B cell (primary cell): ENCODE measurements at regions not wholly inside any gene's neighbourhood (a gene's known extent, or its start where the extent isn't known, plus 50 kb on each side); places are given as distances from the start of the nearest gene placed in this dataset.

Source experiments
- ATAC-seq: fragments of 200-7000 bp; cut with Tn5 transposase; one replicate; pipeline ENCODE4 v1.10.0; 2021; ENCODE audit warnings: low read depth, mild to moderate bottlenecking, moderate number of reproducible peaks, moderate library complexity
- CTCF ChIA-PET: fragments of 350-600 bp; sonication (Branson Sonifier 250); formaldehyde crosslinking; loops from one replicate; lab custom pipeline; 2021; ENCODE audit warnings: antibody characterized with exemption, inconsistent platforms; lab: Charles Lee
- POLR2A ChIA-PET: fragments of 350-600 bp; sonication (Branson Sonifier 250); formaldehyde crosslinking; loops from one replicate; lab custom pipeline; 2021; ENCODE audit warnings: antibody characterized with exemption; lab: Charles Lee
- DNase-seq: peaks from one replicate; pipeline ENCODE4 v3.0.0; 2013
- H2AFZ ChIP-seq: 2 replicates; pipeline ENCODE4 v1.6.1; 2012; ENCODE audit warnings: mild to moderate bottlenecking, low read depth, low read length; ENCODE audit not compliant: insufficient read depth, poor library complexity, severe bottlenecking
- H3K27ac ChIP-seq, 2 donors: 1 replicate in 1 of 2; 2 replicates in 1 of 2; pipeline ENCODE4 v1.5.1; 2012 to 2013; ENCODE audit warnings: low read length in 2 of 2, mild to moderate bottlenecking in 2 of 2, moderate library complexity in 1 of 2
- H3K27me3 ChIP-seq, 4 experiments: fragments of 200-600 bp in 1 of 4; sonication (generic) in 1 of 4; replicated peaks in 1 of 4; 1 replicate in 2 of 4; 2 replicates in 2 of 4; pipeline versions ENCODE4 v1.6.1 to v1.7.0; 2013 to 2016; ENCODE audit warnings: low read length in 3 of 4, mild to moderate bottlenecking in 2 of 4, mixed read lengths in 1 of 4, moderate library complexity in 1 of 4; ENCODE audit not compliant: insufficient read depth in 4 of 4, control insufficient read depth in 3 of 4; ENCODE audit errors: control extremely low read depth in 1 of 4
- H3K36me3 ChIP-seq, 2 experiments: replicated peaks in 1 of 2; 1 replicate in 1 of 2; 2 replicates in 1 of 2; pipeline versions ENCODE4 v1.6.1 to v1.7.1; 2013; ENCODE audit warnings: low read length in 1 of 2; ENCODE audit not compliant: insufficient read depth in 2 of 2, control insufficient read depth in 1 of 2; ENCODE audit errors: control extremely low read depth in 1 of 2, extremely low read depth in 1 of 2
- H3K4me1 ChIP-seq, 2 donors: fragments of 200-600 bp in 1 of 2; sonication (generic) in 1 of 2; 1 replicate in 1 of 2; 2 replicates in 1 of 2; pipeline versions ENCODE4 v1.5.1 to v1.6.1; 2013 to 2017; ENCODE audit warnings: low read length in 2 of 2; ENCODE audit not compliant: control insufficient read depth in 2 of 2, insufficient read depth in 2 of 2
- H3K4me2 ChIP-seq: replicated peaks from 2 replicates; pipeline ENCODE3; 2012; ENCODE audit warnings: mild to moderate bottlenecking, low read depth, low read length; ENCODE audit not compliant: poor library complexity, severe bottlenecking
- H3K4me3 ChIP-seq, 5 experiments: fragments of 200-600 bp in 1 of 5; sonication (generic) in 1 of 5; 1 replicate in 3 of 5; 2 replicates in 2 of 5; pipeline versions ENCODE4 v1.5.1 to v1.7.0; 2011 to 2016; ENCODE audit warnings: low read length in 4 of 5, mild to moderate bottlenecking in 4 of 5, low read depth in 2 of 5, control low read depth in 1 of 5, moderate library complexity in 1 of 5; ENCODE audit not compliant: insufficient read depth in 1 of 5; ENCODE audit errors: control extremely low read depth in 1 of 5, extremely low read depth in 1 of 5
- H3K79me2 ChIP-seq: fragments of 200-600 bp; sonication (generic); one replicate; pipeline ENCODE4 v1.6.0; 2016; ENCODE audit warnings: low read length; ENCODE audit not compliant: control insufficient read depth, insufficient read depth
- H3K9ac ChIP-seq: fragments of 200-600 bp; sonication (generic); 2 replicates; pipeline ENCODE4 v1.6.1; 2017; ENCODE audit warnings: mild to moderate bottlenecking, low read length, moderate library complexity
- H3K9me3 ChIP-seq, 3 donors: one replicate each; pipeline versions ENCODE4 v1.6.1 to v1.7.1; 2013; ENCODE audit warnings: low read length in 2 of 3; ENCODE audit not compliant: control insufficient read depth in 2 of 3, insufficient read depth in 1 of 3; ENCODE audit errors: control extremely low read depth in 1 of 3
- H4K20me1 ChIP-seq: 2 replicates; pipeline ENCODE4 v1.6.0; 2012; ENCODE audit warnings: mild to moderate bottlenecking, low read length; ENCODE audit not compliant: insufficient read depth, control insufficient read depth, poor library complexity, severe bottlenecking
- H3K27ac Mint-ChIP-seq: one replicate; pipeline ENCODE4 v1.8.0; 2021; ENCODE audit warnings: mixed read lengths
- H3K27me3 Mint-ChIP-seq: one replicate; pipeline ENCODE4 v1.8.0; 2021; ENCODE audit warnings: mixed read lengths
- H3K4me1 Mint-ChIP-seq: one replicate; pipeline ENCODE4 v1.8.0; 2021; ENCODE audit warnings: mixed read lengths
- H3K4me3 Mint-ChIP-seq: one replicate; pipeline ENCODE4 v1.8.0; 2021; ENCODE audit warnings: mixed read lengths
- H3K9me3 Mint-ChIP-seq: one replicate; pipeline ENCODE4 v1.8.0; 2022; ENCODE audit warnings: mixed read lengths; ENCODE audit not compliant: insufficient read depth
- EZH2 ChIP-seq: IDR thresholded peaks from 2 replicates; pipeline ENCODE4 v1.6.1; 2012; ENCODE audit warnings: borderline replicate concordance, low read depth, mild to moderate bottlenecking, moderate library complexity, low read length; ENCODE audit not compliant: insufficient read depth, poor library complexity, severe bottlenecking
- WGBS: methylation state at CpG from one replicate; pipeline ENCODE4 v1.1.5; 2013; ENCODE audit warnings: missing lambda C conversion rate; ENCODE audit not compliant: insufficient coverage; 5-methylcytosine and 5-hydroxymethylcytosine counted together
- intact Hi-C: fragments of 100-400 bp; cut with micrococcal nuclease; formaldehyde crosslinking; loops from one replicate; pipeline ENCODE4 v1.10.0; 2022
- TF ChIP-seq, protein P1 (sequence below): fragments of 200-600 bp; IDR thresholded peaks from one replicate; pipeline ENCODE4 v1.8.0; 2022; ENCODE audit warnings: antibody characterized with exemption, mild to moderate bottlenecking

- TF ChIP-seq EZH2: no peak
- H3K4me1 Mint-ChIP-seq: no peaks in the 10 kb centered on the region
- Histone ChIP-seq H3K4me2 (no peak overlapping the region), H3K27ac (no peak overlapping the region), H3K79me2 (no peaks in the 10 kb centered on the region), H2AFZ (no peak overlapping the region), H4K20me1 (no peaks in the 10 kb centered on the region), H3K9ac (no peak overlapping the region), H3K27me3 (no peaks in the 10 kb centered on the region), H3K9me3 (no peaks in the 10 kb centered on the region), H3K4me3 (no peak overlapping the region), H3K4me1 (no peaks in the 10 kb centered on the region), H3K36me3 (no peaks in the 10 kb centered on the region)
- ATAC-seq: no peak
- H3K27ac Mint-ChIP-seq: no peak overlapping the region
- 83% methylated on average over 5 of the region's 7 CpGs for WGBS
- ChIA-PET CTCF (no interaction called here), POLR2A (no interaction called here)
- intact Hi-C loops: no loop called here
- no peak for DNase-seq
- H3K27me3 Mint-ChIP-seq: peaks cover 4% of the 10 kb centered on the region
- no peaks in the 10 kb centered on the region for H3K9me3 Mint-ChIP-seq
- no peak overlapping the region for H3K4me3 Mint-ChIP-seq
Observed at GRCh38 chr3:135567223-135567622, 398.3 kb upstream of the PPP2R3A start.

- Histone ChIP-seq H3K4me3 (no peak overlapping the region), H3K79me2 (no peaks in the 10 kb centered on the region), H3K9ac (no peak overlapping the region), H3K9me3 (no peaks in the 10 kb centered on the region), H3K4me2 (no peak overlapping the region), H3K4me1 (no peaks in the 10 kb centered on the region), H4K20me1 (no peaks in the 10 kb centered on the region), H2AFZ (no peak overlapping the region), H3K27me3 (peaks cover 0 to 3% (median 0%) of the 10 kb centered on the region in 4 experiments), H3K27ac (no peak overlapping the region), H3K36me3 (no peaks in the 10 kb centered on the region)
- no peak overlapping the region for H3K4me3 Mint-ChIP-seq
- 93% methylated on average over 7 of the region's 7 CpGs for WGBS
- POLR2A ChIA-PET: no interaction called here
- no peaks in the 10 kb centered on the region for H3K9me3 Mint-ChIP-seq
- H3K4me1 Mint-ChIP-seq: no peaks in the 10 kb centered on the region
- TF ChIP-seq, protein P1, sequence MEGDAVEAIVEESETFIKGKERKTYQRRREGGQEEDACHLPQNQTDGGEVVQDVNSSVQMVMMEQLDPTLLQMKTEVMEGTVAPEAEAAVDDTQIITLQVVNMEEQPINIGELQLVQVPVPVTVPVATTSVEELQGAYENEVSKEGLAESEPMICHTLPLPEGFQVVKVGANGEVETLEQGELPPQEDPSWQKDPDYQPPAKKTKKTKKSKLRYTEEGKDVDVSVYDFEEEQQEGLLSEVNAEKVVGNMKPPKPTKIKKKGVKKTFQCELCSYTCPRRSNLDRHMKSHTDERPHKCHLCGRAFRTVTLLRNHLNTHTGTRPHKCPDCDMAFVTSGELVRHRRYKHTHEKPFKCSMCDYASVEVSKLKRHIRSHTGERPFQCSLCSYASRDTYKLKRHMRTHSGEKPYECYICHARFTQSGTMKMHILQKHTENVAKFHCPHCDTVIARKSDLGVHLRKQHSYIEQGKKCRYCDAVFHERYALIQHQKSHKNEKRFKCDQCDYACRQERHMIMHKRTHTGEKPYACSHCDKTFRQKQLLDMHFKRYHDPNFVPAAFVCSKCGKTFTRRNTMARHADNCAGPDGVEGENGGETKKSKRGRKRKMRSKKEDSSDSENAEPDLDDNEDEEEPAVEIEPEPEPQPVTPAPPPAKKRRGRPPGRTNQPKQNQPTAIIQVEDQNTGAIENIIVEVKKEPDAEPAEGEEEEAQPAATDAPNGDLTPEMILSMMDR: no peak
- no peak for TF ChIP-seq EZH2
- H3K27me3 Mint-ChIP-seq: no peaks in the 10 kb centered on the region
- CTCF ChIA-PET: no interaction called here
- intact Hi-C loops: no loop called here
- DNase-seq (no peak), ATAC-seq (no peak)
- H3K27ac Mint-ChIP-seq: no peak overlapping the region
Observed at GRCh38 chr3:135576751-135577150, 388.8 kb upstream of the PPP2R3A start.
